GM21528 (cell line): ENCODE measurements at regions not wholly inside any gene's neighbourhood (a gene's known extent, or its start where the extent isn't known, plus 50 kb on each side); places are given as distances from the start of the nearest gene placed in this dataset.
A peak's percentile ranks its signal among the peaks of the same experiment; 100 is the strongest.

Experiments used
- ATAC-seq: cut with Tn5 transposase; IDR thresholded peaks from one replicate; pipeline ENCODE4 v1.9.1; 2021; ENCODE audit warnings: mild to moderate bottlenecking, moderate library complexity; ENCODE audit not compliant: unreplicated experiment, low FRiP score

DNA sequence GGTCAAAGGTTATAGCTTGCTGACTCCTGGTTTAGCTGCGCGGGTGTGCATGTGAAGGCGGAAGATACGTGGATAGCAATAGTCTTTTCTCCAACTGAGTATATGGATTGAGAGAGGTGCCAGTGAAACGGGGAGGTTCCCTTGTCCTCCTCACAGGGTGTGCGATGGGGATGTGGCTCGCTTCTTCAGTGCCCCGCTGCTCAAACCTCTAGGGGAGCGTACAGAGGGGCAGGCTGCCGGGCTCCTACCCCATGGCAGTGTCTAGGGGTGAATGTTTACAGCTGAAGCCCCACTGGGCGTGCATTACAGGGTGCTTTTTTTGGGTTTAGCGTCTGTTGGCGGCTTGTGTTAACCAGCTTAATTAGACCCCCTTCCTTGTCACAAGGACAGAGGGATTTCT is 438.5 kb downstream of the CCSER2 start:
- no peak for ATAC-seq

DNA sequence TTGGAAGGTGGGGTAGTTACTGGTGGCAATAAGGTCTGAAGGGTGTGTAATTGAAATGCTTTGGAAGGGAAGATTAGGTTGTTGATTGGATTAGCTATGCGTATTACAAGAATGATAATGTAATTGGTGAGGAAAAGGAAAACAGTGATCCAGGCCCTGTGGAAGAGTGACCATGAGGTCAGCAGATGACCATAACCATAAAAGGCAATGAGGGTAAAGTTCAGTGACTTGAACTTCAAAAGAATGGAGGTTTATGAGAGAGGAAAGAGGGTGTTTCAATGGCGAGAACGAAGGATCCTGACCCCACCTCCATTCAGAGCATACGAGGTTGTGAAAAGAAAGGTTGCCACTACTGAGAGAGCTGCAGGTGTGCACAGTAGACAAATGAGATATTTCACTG is 439.7 kb downstream of the CCSER2 start:
- no peak for ATAC-seq

DNA sequence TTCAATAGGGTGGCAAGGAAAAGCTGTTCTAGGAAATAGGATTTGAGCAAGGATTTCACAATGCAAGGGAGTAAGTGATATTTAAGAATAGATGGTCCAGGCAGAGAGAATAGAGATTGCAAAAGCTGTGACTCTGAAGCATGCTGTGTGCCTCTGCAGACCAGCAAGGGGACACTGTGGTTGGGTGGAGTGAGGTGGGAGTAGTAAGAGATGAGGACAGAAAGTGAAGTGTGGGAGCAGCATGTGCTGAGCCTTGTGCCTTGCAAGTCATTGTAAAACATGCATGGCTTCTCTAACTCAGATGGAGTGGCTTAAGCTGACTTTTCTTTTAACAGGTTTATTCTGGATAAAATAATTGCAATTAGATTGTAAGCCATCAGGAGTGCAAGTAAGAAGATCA is 442.4 kb downstream of the CCSER2 start:
- ATAC-seq: no peak

DNA sequence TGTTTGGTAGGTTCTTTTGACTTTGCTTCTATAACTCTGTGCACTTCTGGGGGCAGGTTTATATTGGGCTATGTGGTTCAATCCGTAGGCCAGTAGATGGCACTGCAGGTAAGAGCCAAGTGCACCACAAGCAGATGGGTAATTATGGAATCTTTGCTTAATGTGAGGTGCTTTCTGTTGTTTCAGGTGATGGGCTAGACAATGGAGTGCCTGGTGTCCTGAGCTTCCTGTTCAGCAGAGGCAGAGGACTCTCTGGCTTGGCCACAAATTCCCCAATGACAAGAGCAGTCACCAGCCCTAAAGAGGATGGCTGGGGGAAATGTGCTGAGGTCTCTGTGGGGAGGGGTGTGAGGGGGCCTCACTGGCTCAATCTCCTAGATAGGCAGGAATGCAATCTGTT is 455.0 kb downstream of the CCSER2 start:
- ATAC-seq: peak; percentile 82

DNA sequence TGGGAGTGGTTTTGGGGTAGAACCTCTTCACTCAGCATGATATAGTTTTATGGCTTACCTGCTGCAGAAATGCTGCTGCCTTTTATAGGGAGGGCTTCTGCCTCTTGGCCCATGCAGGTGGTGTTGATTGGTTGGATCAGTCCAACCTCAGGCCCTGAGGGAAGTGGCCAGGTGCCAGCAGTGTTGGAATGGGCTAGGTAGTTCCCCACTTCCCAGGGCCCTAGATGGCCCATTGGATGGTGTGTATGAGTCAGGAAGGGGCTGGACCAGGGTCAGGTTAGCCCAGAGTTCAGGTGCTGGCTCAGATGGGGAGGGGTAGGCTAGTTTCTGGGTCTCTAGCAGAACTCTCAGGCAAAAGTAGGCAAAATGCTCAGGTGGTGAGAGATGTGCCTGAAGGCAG is 455.5 kb downstream of the CCSER2 start:
- ATAC-seq: no peak

DNA sequence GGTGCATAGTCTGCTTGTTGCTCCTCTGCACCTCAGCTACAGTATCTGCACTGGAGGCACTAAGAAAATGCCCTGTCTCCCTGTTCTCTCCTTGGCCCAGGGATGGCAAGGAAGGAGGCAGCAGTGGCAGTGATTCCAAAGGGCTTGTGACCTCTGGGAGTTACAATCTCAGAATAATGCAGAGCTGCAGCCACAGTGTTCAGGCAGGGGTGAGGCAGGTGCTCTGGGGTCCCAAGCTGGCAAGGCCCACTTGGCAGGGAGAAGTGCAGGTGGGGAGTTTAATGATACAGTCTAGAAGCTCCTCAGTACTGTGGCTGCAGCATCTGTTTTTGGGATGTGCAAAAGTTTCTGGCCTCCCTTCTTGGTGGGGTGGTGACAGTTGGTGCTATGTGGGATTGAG is 456.4 kb downstream of the CCSER2 start:
- ATAC-seq: no peak

DNA sequence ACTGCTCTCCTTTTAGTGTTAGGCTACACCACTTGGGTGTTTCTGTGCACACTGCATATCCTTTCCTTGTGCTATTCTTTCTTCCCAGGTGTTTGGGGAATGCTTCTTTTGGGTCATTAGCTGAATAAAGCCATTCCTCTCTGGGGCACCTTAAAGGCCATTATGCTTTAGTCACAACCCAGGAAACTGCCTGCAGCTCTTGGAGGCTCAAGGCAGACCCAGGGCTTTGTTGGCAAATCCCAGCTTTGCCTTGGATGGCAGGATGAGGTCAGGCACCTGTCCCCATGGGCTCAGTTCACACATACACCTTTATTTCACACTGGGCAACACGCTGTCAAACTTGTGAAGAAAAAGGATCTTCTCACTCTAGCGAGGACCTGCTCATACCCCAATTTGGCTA is 460.6 kb downstream of the CCSER2 start:
- no peak for ATAC-seq

DNA sequence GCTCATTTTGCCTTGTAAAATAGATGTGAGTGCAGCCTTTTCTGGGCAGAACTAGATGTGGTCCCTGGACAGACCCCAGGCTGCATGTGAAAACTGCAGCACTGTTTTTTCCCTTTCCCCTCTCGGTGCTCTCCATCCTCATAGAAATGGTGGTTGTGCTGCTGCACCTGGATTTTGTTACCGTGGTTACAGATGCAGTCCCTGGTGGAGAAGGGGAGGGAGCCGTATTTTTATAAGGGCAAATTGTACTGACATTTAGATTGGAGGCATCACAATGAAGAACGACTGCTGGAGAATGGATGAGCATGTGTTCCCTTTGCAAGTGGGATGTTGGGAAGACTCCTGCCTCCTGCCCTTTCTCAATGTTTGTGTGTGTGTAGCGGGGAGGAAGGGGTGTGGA is 469.9 kb downstream of the CCSER2 start:
- no peak for ATAC-seq

DNA sequence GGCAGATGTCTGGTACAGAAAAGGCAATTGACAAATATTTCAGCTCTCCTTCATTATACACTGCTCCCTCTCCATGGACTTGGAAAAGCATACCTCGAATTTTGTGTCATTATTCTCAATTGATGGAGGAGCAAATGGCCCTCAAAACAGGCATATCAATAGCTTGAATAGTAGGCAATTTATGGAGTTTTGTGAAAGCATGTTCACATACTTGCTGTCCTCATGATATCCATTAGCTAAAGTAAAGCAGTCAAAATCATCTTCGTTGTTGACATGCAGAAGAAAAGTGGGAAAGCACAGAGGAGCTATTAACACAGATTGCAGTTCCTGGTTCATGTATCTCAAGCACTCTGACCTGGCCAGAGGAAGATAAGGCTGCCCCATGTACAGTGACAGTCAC is 472.8 kb downstream of the CCSER2 start:
- no peak for ATAC-seq

DNA sequence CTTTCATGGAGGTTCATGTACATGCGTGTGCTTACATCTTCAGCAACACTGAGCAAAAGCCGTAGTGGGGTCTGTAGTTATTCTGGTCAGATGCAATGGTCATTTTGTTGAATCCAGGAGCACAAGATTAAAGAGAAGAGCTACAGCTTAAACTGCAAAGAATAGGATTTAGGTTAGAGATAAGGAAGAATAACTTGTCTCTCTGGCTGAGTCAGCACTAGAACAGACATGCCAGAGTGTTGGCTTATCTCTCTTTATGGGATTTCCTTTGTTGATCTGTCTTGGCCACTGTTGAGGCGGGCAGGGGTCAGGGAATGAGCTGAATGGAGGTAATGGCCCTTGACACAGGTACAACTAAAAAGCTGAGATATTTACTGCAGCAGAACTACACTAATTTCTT is 473.5 kb downstream of the CCSER2 start:
- no peak for ATAC-seq

DNA sequence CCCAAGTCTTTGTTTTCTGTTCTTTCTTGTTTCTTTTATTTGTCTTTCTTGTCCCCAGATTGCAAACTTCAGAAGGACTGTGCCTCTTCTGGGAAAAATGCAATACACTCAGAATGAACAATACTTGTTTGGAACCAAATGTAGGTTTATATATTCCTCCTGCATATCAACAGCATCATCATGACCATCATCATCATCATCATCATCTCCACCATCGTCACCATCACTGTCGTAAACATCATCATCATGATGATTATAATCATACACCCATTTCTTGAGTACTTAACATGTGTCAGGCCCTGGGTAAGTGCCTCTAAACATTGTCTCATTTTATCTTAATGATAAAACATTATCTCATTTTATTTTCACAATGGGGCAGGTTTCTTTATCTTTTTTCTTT is 476.8 kb downstream of the CCSER2 start:
- no peak for ATAC-seq

DNA sequence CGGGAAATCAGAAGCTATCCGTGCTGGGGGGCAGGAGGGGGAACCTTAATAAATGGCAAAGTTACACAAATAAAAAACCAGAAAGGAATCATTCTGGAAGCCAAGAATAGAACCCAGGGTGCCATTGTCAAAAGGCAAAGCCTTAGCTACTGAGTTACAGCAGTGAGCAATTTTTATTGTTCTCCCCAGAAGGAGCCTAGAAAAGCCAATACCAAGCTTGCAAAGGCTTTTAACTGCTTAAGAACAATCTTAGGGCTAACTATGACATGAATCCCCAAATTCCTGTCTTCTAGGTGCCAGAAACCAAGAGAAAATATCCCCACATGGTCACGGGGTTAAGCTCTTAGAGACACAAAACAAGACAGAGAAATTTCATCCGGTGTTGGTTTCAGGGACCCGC is 482.7 kb downstream of the CCSER2 start:
- ATAC-seq: no peak

DNA sequence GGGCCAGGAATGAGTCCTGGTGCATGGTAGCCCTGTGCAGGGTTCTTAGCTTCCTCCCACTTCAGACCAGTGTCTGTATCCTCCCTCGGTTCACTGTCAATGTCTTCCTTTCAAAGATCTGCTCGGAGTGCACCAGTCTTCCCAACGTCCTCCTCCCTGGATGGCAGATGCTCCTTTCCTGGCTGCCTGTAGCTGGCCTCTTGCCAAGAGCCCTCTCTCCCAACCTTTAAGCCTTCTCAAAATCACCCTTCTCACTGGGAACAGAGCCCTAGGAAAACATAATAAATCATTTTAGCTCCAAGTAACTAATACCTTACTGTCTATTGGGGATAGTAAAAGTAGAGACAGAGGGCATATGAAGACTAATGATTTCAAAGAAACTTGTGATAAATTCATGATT is 490.6 kb downstream of the CCSER2 start:
- no peak for ATAC-seq

DNA sequence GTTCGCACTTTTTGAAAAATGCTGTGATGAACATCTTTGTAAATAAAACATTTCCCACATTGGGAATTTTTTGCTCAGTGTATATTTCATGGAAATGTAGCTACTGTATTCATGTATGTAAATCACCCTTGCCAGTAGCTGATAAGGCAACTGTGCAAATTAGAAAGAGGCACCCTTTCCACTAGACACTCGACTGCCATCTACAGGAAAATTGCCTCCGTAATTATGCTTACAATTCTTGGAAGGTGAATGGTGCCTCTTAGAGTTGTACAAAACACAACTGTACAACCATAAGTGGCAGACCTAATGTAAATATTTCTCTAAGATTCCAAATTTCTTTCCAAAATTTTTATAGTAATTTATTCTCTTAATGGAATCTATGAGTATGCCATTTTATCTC is 491.7 kb downstream of the CCSER2 start:
- ATAC-seq: no peak

DNA sequence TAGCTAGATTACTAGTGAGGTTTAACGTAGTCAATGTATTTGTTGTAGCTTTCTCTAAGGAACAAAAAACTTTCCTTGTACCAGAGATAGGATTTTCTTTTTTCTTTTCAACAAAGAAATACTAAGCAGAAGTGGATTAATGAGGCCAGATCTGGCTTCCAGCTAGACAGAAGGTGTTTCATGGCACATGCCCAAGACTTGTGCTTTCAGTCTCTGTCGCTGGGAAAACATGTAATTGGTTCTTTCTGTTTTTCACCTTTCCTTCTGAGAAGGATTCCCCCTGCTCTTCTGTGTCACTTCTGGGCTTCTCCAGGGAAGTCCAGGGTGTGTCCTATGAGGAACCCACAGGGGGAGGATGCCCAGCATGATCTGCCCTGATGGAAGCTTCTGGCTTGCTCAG is 492.2 kb downstream of the CCSER2 start:
- ATAC-seq: no peak

DNA sequence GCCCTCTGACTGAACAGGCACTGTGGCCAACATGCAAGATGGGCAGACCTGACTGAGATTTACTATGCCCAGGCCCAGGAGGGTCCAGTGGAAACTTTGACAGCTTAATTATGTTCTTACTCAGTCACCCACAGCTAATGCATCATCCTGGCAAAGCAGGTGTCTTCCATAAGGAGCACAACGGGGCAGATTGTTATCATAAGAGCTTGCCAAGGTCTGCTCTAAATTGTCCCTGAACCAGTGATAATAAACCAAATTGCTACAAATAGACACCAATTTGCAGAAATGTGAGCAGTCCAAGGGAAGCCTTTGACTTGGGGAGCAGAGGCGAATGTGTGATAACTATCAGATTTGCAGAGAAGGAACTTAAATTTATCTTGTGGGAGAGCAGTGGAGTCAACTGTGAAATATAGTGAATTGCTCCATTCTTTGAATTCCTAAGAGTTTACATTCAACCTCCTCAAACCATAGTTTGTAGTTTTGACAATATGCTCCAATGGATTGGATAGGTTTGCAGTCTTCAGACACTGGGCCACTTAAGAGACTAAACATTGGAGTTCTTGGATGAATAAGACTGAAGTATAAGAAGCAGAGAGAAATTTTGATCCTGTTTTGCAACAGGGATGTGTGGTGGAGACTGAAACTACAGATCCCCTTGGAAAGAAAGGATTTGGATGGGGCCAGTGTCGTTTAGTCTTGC is 494.7 kb downstream of the CCSER2 start:
- ATAC-seq: no peak

DNA sequence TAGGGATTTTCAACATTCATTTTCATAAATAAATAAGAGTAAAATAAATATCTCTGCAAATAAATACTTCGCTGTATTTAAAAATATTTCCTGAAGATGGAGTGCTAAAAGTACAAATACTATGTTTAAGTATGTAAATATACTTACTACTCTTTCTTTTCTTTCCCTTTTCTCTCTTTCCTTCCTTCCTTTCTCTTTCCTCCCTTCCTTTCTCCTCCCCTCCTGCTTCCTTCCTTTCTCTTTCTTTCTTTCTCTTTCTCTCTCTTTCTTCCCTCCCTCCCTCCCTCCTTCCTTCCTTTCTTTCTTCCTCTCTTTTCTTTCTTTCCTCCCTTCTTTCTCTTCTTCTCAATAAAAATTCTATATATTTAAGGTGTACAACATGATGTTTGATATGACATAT is 496.1 kb downstream of the CCSER2 start:
- ATAC-seq: no peak

DNA sequence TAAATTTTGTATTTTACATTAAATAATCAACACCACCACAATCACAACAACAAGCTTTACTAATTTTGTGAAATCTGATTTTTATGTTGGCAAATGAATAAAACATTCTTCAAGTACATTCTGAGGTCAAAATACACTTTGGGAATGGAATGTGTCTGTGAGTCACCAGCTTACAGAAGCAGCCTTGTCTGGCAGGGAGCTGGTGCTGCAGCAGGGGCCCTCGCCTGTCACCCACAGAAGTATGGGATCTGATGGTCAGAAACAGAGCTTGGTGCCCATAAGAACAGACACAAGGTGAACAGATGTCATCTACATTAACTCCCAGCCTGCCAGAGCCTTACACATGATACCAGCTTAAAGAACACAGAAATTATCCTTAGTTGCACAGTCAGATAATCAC is 496.9 kb downstream of the CCSER2 start:
- ATAC-seq: no peak

DNA sequence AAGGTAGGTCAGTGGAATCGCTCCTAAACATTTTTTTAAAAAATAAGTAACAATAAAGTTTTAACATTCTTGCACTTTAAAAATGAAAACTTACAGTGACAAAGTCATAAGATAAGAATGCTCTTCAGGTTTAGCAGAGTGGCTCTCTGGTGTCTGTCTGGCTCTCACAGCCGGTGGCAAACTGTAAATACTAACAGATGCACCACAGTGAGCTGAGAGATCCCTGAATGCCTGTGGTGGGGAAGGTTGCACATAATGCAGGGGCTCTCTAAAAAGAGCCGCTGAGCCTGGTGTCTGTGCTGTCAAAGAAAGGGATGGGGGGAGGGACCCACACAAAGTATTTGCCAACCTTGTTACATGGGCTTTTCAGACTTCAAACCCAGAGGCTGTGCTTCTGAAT is 498.3 kb downstream of the CCSER2 start:
- ATAC-seq: no peak

DNA sequence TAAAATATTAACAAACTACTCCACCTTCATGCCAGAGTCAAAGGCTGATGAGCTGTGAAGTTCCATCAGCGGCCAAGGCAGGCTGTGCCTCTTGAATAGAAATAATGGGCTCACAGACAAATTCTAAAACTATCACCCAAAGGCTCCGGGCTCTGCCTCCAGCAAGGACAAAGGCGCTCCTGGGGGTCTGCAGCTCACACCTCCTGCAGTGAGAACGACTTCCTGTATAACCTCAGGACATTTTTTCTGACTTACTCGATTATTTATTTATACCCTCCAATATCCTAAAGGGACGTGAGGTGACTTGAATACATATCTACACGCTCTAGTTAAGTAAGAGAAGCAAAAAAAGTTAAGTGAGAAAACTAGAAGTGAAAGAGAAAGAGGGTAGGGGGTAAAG is 500.7 kb downstream of the CCSER2 start:
- ATAC-seq: no peak

DNA sequence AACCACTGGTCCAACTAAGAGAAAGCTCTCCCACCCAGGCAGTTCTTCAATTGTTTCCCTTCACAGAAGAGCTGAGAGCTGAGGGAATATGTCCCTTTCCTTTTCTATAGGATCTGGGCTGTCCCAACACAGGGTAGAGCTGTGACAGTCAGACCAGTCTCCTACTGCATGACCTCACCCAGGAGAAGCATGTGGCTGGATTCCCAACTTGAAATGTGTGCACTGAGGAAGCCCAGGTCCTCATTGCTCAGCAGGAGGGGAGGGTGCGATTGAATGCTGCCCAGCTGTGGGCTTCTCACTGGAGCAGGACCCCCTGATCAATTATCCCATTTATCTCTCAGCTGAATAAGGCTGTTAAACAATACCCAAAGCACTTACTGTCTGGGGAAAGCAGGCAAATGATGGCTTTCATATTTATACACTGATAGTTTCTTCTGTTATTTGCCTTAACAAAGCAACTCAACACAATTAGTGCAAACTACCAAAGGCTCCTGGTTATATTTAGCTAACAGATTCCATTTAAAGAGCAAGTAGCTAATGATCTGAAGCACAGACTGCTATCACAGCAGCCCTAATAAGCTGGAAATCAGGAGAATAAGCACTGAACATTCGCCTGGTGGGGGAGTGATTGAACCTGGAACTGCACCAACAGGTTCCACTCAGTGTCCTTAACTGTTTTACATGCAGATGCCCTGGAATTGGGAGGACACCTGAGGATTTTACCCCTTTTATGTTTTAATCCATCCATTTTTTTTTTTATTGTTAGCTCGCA is 508.8 kb downstream of the CCSER2 start:
- ATAC-seq: no peak

DNA sequence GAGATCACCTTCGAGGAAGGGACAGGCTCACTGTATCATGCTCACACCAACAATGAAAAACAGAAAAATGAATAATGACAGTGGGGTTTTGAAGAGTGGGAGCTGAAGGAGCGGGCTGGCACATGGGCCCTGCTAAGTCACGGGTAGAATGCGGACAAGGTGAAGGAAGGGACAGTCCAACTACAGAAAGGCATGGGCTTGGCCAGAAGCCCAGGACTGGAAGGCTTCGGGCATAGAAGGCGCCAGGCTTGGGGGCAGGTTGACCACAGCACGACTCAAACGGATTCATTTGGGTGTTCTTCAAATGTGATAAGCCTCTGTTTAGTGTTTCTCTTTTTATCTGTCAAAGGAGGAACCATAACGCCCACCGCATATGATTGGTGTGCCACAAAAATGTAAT is 509.5 kb downstream of the CCSER2 start:
- ATAC-seq: no peak
